CD4-positive, alpha-beta T cell (primary cell): ENCODE measurements at regions not wholly inside any gene's neighbourhood (a gene's known extent, or its start where the extent isn't known, plus 50 kb on each side); places are given as distances from the start of the nearest gene placed in this dataset.

ENCODE experiments used
- ATAC-seq: fragments of 200-7000 bp; cut with Tn5 transposase; one replicate; pipeline ENCODE4 v1.10.0; 2022; ENCODE audit warnings: mild to moderate bottlenecking; ENCODE audit not compliant: poor library complexity
- CTCF ChIA-PET: fragments of 350-600 bp; sonication (Branson Sonifier 250); formaldehyde crosslinking; loops from one replicate; lab custom pipeline; 2021; ENCODE audit warnings: antibody characterized with exemption, inconsistent platforms; lab: Charles Lee
- POLR2A ChIA-PET: fragments of 350-600 bp; sonication (Branson Sonifier 250); formaldehyde crosslinking; loops from one replicate; lab custom pipeline; 2021; ENCODE audit warnings: antibody characterized with exemption, inconsistent platforms; lab: Charles Lee
- DNase-seq, 14 experiments: peaks; one replicate each; pipeline ENCODE4 v3.0.0-alpha.2; 2013 to 2020; ENCODE audit warnings: mixed read lengths in 2 of 14
- H3K27ac ChIP-seq, 2 donors: one replicate each; pipeline versions ENCODE4 v1.5.1 to v1.7.0; 2013; ENCODE audit warnings: low read length in 2 of 2, low read depth in 1 of 2, mild to moderate bottlenecking in 1 of 2
- H3K27me3 ChIP-seq, 2 experiments: 1 replicate in 1 of 2; 2 replicates in 1 of 2; pipeline versions ENCODE4 v1.6.1 to v1.7.0; 2013; ENCODE audit warnings: low read length in 2 of 2, control low read depth in 1 of 2, mild to moderate bottlenecking in 1 of 2, moderate library complexity in 1 of 2; ENCODE audit not compliant: insufficient read depth in 2 of 2, control insufficient read depth in 1 of 2
- H3K36me3 ChIP-seq: one replicate; pipeline ENCODE4 v1.6.1; 2013; ENCODE audit warnings: low read length, control low read depth; ENCODE audit not compliant: insufficient read depth
- H3K4me1 ChIP-seq: one replicate; pipeline ENCODE4 v1.6.1; 2013; ENCODE audit warnings: low read length, control low read depth; ENCODE audit not compliant: insufficient read depth
- H3K4me3 ChIP-seq: one replicate; pipeline ENCODE4 v1.5.1; 2013; ENCODE audit warnings: mild to moderate bottlenecking, low read length, moderate library complexity
- H3K9me3 ChIP-seq, 2 experiments: 1 replicate in 1 of 2; 2 replicates in 1 of 2; pipeline versions ENCODE4 v1.6.1 to v1.7.0; 2013; ENCODE audit warnings: low read length in 2 of 2, mild to moderate bottlenecking in 2 of 2, control low read depth in 1 of 2, moderate library complexity in 1 of 2; ENCODE audit not compliant: control insufficient read depth in 1 of 2, insufficient read depth in 1 of 2
- H3K27ac Mint-ChIP-seq: one replicate; pipeline ENCODE4 v1.8.0; 2020; ENCODE audit warnings: mixed read lengths
- H3K27me3 Mint-ChIP-seq: one replicate; pipeline ENCODE4 v1.8.0; 2021; ENCODE audit warnings: mixed read lengths
- H3K36me3 Mint-ChIP-seq: one replicate; pipeline ENCODE4 v1.8.0; 2021; ENCODE audit warnings: low read depth, mixed read lengths
- H3K4me1 Mint-ChIP-seq: one replicate; pipeline ENCODE4 v1.8.0; 2021; ENCODE audit warnings: low read depth, mixed read lengths
- H3K4me3 Mint-ChIP-seq: one replicate; pipeline ENCODE4 v1.8.0; 2020; ENCODE audit warnings: mild to moderate bottlenecking, mixed read lengths
- H3K9me3 Mint-ChIP-seq: one replicate; pipeline ENCODE4 v1.8.0; 2020; ENCODE audit warnings: mixed read lengths
- CTCF ChIP-seq: fragments of 200-600 bp; IDR thresholded peaks from one replicate; pipeline ENCODE4 v1.8.0; 2022; ENCODE audit warnings: antibody characterized with exemption, mild to moderate bottlenecking
- intact Hi-C, 2 experiments: fragments of 100-400 bp; cut with DNase I in 1 of 2; cut with micrococcal nuclease in 1 of 2; formaldehyde crosslinking; loops; one replicate each; pipeline versions ENCODE4 v1.15.1 to v1.9.0; 2023 to 2025; cut with DNase I, micrococcal nuclease

- no peaks in the 10 kb centered on the region for H3K27me3 Mint-ChIP-seq
- H3K4me3 ChIP-seq, result no peak overlapping the region
- no peak for TF ChIP-seq CTCF
- no peak for DNase-seq
- CTCF ChIA-PET, result no interaction called here
- no peaks in the 10 kb centered on the region for H3K9me3 ChIP-seq
- H3K27ac ChIP-seq, result no peak overlapping the region
- POLR2A ChIA-PET, result no interaction called here
- no peak overlapping the region for H3K27ac Mint-ChIP-seq
- H3K4me1 Mint-ChIP-seq, result peaks cover 7% of the 10 kb centered on the region
- no peak overlapping the region for H3K4me3 Mint-ChIP-seq
- intact Hi-C loops, result no loop called here
- no peaks in the 10 kb centered on the region for H3K36me3 Mint-ChIP-seq
- no peaks in the 10 kb centered on the region for H3K27me3 ChIP-seq
- no peak for ATAC-seq
- H3K36me3 ChIP-seq, result no peaks in the 10 kb centered on the region
- H3K4me1 ChIP-seq, result peaks cover 11% of the 10 kb centered on the region
- H3K9me3 Mint-ChIP-seq, result no peaks in the 10 kb centered on the region
These were observed 90.4 kb downstream of the IRF2BPL start for GRCh38 chr14:76938092-76938500.

GRCh38 chr14:76937181-76938091, 91.1 kb downstream of the IRF2BPL start:
- H3K4me1 ChIP-seq, result peaks cover 10% of the 10 kb centered on the region
- no peak overlapping the region for H3K27ac ChIP-seq
- no peaks in the 10 kb centered on the region for H3K36me3 ChIP-seq
- TF ChIP-seq CTCF, result no peak
- Mint-ChIP-seq H3K27me3 (no peaks in the 10 kb centered on the region), H3K9me3 (no peaks in the 10 kb centered on the region), H3K4me1 (peaks cover 8% of the 10 kb centered on the region), H3K36me3 (no peaks in the 10 kb centered on the region), H3K27ac (no peak overlapping the region), H3K4me3 (no peak overlapping the region)
- H3K9me3 ChIP-seq, result no peaks in the 10 kb centered on the region
- H3K4me3 ChIP-seq, result no peak overlapping the region
- POLR2A ChIA-PET, result interaction anchor here (1.6 kb wide), 1 partner anchor 24 kb away, joined by 3 read pairs; no protein-coding TSS in a partner anchor
- intact Hi-C loops, result no loop called here
- no peak for DNase-seq
- no peaks in the 10 kb centered on the region for H3K27me3 ChIP-seq
- CTCF ChIA-PET, result no interaction called here
- ATAC-seq, result no peak

GRCh38 chr14:76936483-76936882, 92.0 kb downstream of the IRF2BPL start:
- no peak for TF ChIP-seq CTCF
- Histone ChIP-seq H3K27me3 (no peaks in the 10 kb centered on the region), H3K36me3 (no peaks in the 10 kb centered on the region), H3K4me3 (no peak overlapping the region), H3K4me1 (peaks cover 14% of the 10 kb centered on the region), H3K27ac (no peak overlapping the region), H3K9me3 (no peaks in the 10 kb centered on the region)
- Mint-ChIP-seq H3K4me1 (peaks cover 15% of the 10 kb centered on the region), H3K27ac (no peak overlapping the region), H3K36me3 (no peaks in the 10 kb centered on the region), H3K4me3 (no peak overlapping the region), H3K27me3 (no peaks in the 10 kb centered on the region), H3K9me3 (no peaks in the 10 kb centered on the region)
- DNase-seq, result no peak
- ATAC-seq, result no peak
- ChIA-PET CTCF (no interaction called here), POLR2A (interaction anchor here (1.6 kb wide), 1 partner anchor 25 kb away, joined by 3 read pairs; no protein-coding TSS in a partner anchor)
- intact Hi-C loops, result no loop called here
